ENCODE measurements at regions not wholly inside any gene's neighbourhood (a gene's known extent, or its start where the extent isn't known, plus 50 kb on each side); places are given as distances from the start of the nearest gene placed in this dataset.

- Histone ChIP-seq H3K36me3 (ENCODE audit: control insufficient read depth in 2 of 2, extremely low read depth in 1 of 2, insufficient read depth in 2 of 2, low read length in 2 of 2) (no peaks in the 10 kb centered on the region), H3K4me1 (ENCODE audit: control insufficient read depth, extremely low read depth, insufficient read depth, low read length) (peaks cover 33% of the 10 kb centered on the region), H3K79me2 (ENCODE audit: control insufficient read depth, insufficient read depth, low read length) (no peaks in the 10 kb centered on the region), H3K9me3 (ENCODE audit: control insufficient read depth, low read depth, low read length) (no peaks in the 10 kb centered on the region), H3K9me1 (ENCODE audit: control insufficient read depth, extremely low read depth, insufficient read depth, low read length) (no peaks in the 10 kb centered on the region), H3K27me3 (ENCODE audit: control insufficient read depth, extremely low read depth, insufficient read depth, low read length) (no peaks in the 10 kb centered on the region), H4K20me1 (ENCODE audit: control insufficient read depth, extremely low read depth, insufficient read depth, low read length) (no peaks in the 10 kb centered on the region), H3K4me2 (ENCODE audit: control insufficient read depth, extremely low read depth, insufficient read depth, low read depth, low read length) (no peak overlapping the region), H3K9ac (ENCODE audit: control insufficient read depth, extremely low read depth, insufficient read depth, low read length) (peak overlapping the region; percentile 39), H3K27ac (ENCODE audit: control insufficient read depth, insufficient read depth, low read length) (peak overlapping the region; percentile 81), H3K4me3 (ENCODE audit: control insufficient read depth in 2 of 3, extremely low read depth in 1 of 3, insufficient read depth in 2 of 3, low read depth in 1 of 3, low read length in 3 of 3) (no peak overlapping the region), H2AFZ (ENCODE audit: control insufficient read depth, low read length) (peak overlapping the region; percentile 31)
- FAIRE-seq (no peak), DNase-seq (ENCODE audit: low read depth, low spot score) (no peak)
- TF ChIP-seq EZH2 (IDR thresholded peaks at IDR 0.05; ENCODE audit: low read length) (no peak), CTCF (optimal IDR thresholded peaks at IDR 0.05 in 1 of 3, IDR thresholded peaks at IDR 0.05 in 1 of 3, conservative IDR thresholded peaks at IDR 0.05 in 1 of 3; ENCODE audit: extremely low read depth in 1 of 3, insufficient read depth in 2 of 3, low read length in 3 of 3) (peak in 1 of 3 experiments; percentile 10)
- dilution Hi-C loops (cut with MboI; ENCODE audit: extremely low pct_ligation_motif_present, low sequenced_read_pairs) = no loop called here
Measured at GRCh38 chr2:150125708-150126107, 361.8 kb downstream of the RND3 start.

GRCh38 chr2:150125188-150125587 is 362.3 kb downstream of the RND3 start:
- no peaks in the 10 kb centered on the region for H3K36me3 ChIP-seq (ENCODE audit: control insufficient read depth in 2 of 2, extremely low read depth in 1 of 2, insufficient read depth in 2 of 2, low read length in 2 of 2)
- H3K79me2 ChIP-seq (ENCODE audit: control insufficient read depth, insufficient read depth, low read length) = no peaks in the 10 kb centered on the region
- H3K4me3 ChIP-seq (ENCODE audit: control insufficient read depth in 2 of 3, extremely low read depth in 1 of 3, insufficient read depth in 2 of 3, low read depth in 1 of 3, low read length in 3 of 3) = no peak overlapping the region
- no peaks in the 10 kb centered on the region for H3K9me1 ChIP-seq (ENCODE audit: control insufficient read depth, extremely low read depth, insufficient read depth, low read length)
- TF ChIP-seq EZH2 (IDR thresholded peaks at IDR 0.05; ENCODE audit: low read length) (no peak), CTCF (optimal IDR thresholded peaks at IDR 0.05 in 1 of 3, IDR thresholded peaks at IDR 0.05 in 1 of 3, conservative IDR thresholded peaks at IDR 0.05 in 1 of 3; ENCODE audit: extremely low read depth in 1 of 3, insufficient read depth in 2 of 3, low read length in 3 of 3) (no peak)
- no peak for FAIRE-seq
- peaks cover 33% of the 10 kb centered on the region for H3K4me1 ChIP-seq (ENCODE audit: control insufficient read depth, extremely low read depth, insufficient read depth, low read length)
- no peaks in the 10 kb centered on the region for H3K9me3 ChIP-seq (ENCODE audit: control insufficient read depth, low read depth, low read length)
- no peak for DNase-seq (ENCODE audit: low read depth, low spot score)
- H3K27ac ChIP-seq (ENCODE audit: control insufficient read depth, insufficient read depth, low read length) = peak overlapping the region; percentile 81
- no peak overlapping the region for H3K4me2 ChIP-seq (ENCODE audit: control insufficient read depth, extremely low read depth, insufficient read depth, low read depth, low read length)
- no peaks in the 10 kb centered on the region for H3K27me3 ChIP-seq (ENCODE audit: control insufficient read depth, extremely low read depth, insufficient read depth, low read length)
- no peak overlapping the region for H3K9ac ChIP-seq (ENCODE audit: control insufficient read depth, extremely low read depth, insufficient read depth, low read length)
- dilution Hi-C loops (cut with MboI; ENCODE audit: extremely low pct_ligation_motif_present, low sequenced_read_pairs) = no loop called here
- H4K20me1 ChIP-seq (ENCODE audit: control insufficient read depth, extremely low read depth, insufficient read depth, low read length) = no peaks in the 10 kb centered on the region
- no peak overlapping the region for H2AFZ ChIP-seq (ENCODE audit: control insufficient read depth, low read length)

All from keratinocyte (primary cell).